ENCODE measurements at regions not wholly inside any gene's neighbourhood (a gene's known extent, or its start where the extent isn't known, plus 50 kb on each side); places are given as distances from the start of the nearest gene placed in this dataset.

- DNase-seq, result no peak
- Histone ChIP-seq H2AFZ (ENCODE audit: low read depth) (no peak overlapping the region), H3K36me3 (replicated peaks in 1 of 2; ENCODE audit: control insufficient read depth in 1 of 2, insufficient read depth in 2 of 2, low read length in 1 of 2) (no peaks in the 10 kb centered on the region), H3K4me3 (ENCODE audit: low read depth in 2 of 2, low read length in 1 of 2) (no peak overlapping the region), H3K27ac (ENCODE audit: low read depth in 2 of 2, low read length in 1 of 2) (no peak overlapping the region), H3K9me3 (no peaks in the 10 kb centered on the region), H4K20me1 (ENCODE audit: insufficient read depth) (no peaks in the 10 kb centered on the region), H3K79me2 (ENCODE audit: insufficient read depth) (no peaks in the 10 kb centered on the region), H3K4me1 (ENCODE audit: control insufficient read depth in 1 of 2, insufficient read depth in 2 of 2, low read depth in 1 of 2, low read length in 1 of 2) (no peaks in the 10 kb centered on the region), H3F3A (replicated peaks; ENCODE audit: insufficient read depth) (no peaks in the 10 kb centered on the region), H3K9me2 (no peaks in the 10 kb centered on the region), H3K4me2 (no peak overlapping the region), H3K9ac (no peak overlapping the region), H3K27me3 (ENCODE audit: insufficient read depth) (no peaks in the 10 kb centered on the region)
- ChIA-PET CTCF (interaction anchor here (1.2 kb wide), 1 partner anchor 34 kb away, joined by 4 read pairs; no protein-coding TSS in a partner anchor), POLR2A (no interaction called here)
- no peak for TF ChIP-seq TEAD4 (IDR thresholded peaks at IDR 0.05; ENCODE audit: borderline replicate concordance, insufficient read depth)
- no peak for TF ChIP-seq GATA2 (CRISPR knock-in tag; IDR thresholded peaks at IDR 0.05)
- 6% methylated on average over 2 of the region's 2 CpGs for WGBS (ENCODE audit: low lambda C conversion rate)
Observed at GRCh38 chr6:19558934-19559333, 278.2 kb upstream of the ID4 start.

- no peaks in the 10 kb centered on the region for H3K79me2 ChIP-seq (ENCODE audit: insufficient read depth)
- no peaks in the 10 kb centered on the region for H4K20me1 ChIP-seq (ENCODE audit: insufficient read depth)
- TF ChIP-seq CTCF (IDR thresholded peaks at IDR 0.05), result no peak
- no peak for TF ChIP-seq MEF2A (IDR thresholded peaks at IDR 0.05; ENCODE audit: borderline replicate concordance, low read depth)
- H3K36me3 ChIP-seq (replicated peaks in 1 of 2; ENCODE audit: control insufficient read depth in 1 of 2, insufficient read depth in 2 of 2, low read length in 1 of 2), result no peaks in the 10 kb centered on the region
- no peaks in the 10 kb centered on the region for H3K9me3 ChIP-seq
- H2AFZ ChIP-seq (ENCODE audit: low read depth), result no peak overlapping the region
- no peak overlapping the region for H3K27ac ChIP-seq (ENCODE audit: low read depth in 2 of 2, low read length in 1 of 2)
- POLR2A ChIA-PET, result no interaction called here
- no peak overlapping the region for H3K9ac ChIP-seq
- CTCF ChIA-PET, result no interaction called here
- H3K27me3 ChIP-seq (ENCODE audit: insufficient read depth), result no peaks in the 10 kb centered on the region
- H3F3A ChIP-seq (replicated peaks; ENCODE audit: insufficient read depth), result no peaks in the 10 kb centered on the region
- H3K9me2 ChIP-seq, result no peaks in the 10 kb centered on the region
- DNase-seq, result no peak
- 0% methylated on average over 1 of the region's 1 CpG for WGBS (ENCODE audit: low lambda C conversion rate)
- no peak overlapping the region for H3K4me3 ChIP-seq (ENCODE audit: low read depth in 2 of 2, low read length in 1 of 2)
- no peak overlapping the region for H3K4me2 ChIP-seq
- no peaks in the 10 kb centered on the region for H3K4me1 ChIP-seq (ENCODE audit: control insufficient read depth in 1 of 2, insufficient read depth in 2 of 2, low read depth in 1 of 2, low read length in 1 of 2)
Observed at GRCh38 chr6:19562468-19562867, 274.7 kb upstream of the ID4 start.

GRCh38 chr6:19569563-19569962, 267.6 kb upstream of the ID4 start:
- H3K27me3 ChIP-seq (ENCODE audit: insufficient read depth), result no peaks in the 10 kb centered on the region; the same call in 1 of the 2 replicates
- TF ChIP-seq FOSL2 (IDR thresholded peaks at IDR 0.05; ENCODE audit: borderline replicate concordance, low read depth) (no peak), TAF1 (IDR thresholded peaks at IDR 0.05; ENCODE audit: borderline replicate concordance, low read depth, low read length) (no peak), REST (IDR thresholded peaks at IDR 0.05; ENCODE audit: low read depth, low read length) (no peak), FOXM1 (IDR thresholded peaks at IDR 0.05; ENCODE audit: low read depth) (no peak), IRF3 (IDR thresholded peaks at IDR 0.05; ENCODE audit: low read depth, low read length) (no peak), POLR2AphosphoS5 (IDR thresholded peaks at IDR 0.05; ENCODE audit: low read depth, low read length) (no peak), CTCF (IDR thresholded peaks at IDR 0.05) (no peak)
- CTCF ChIA-PET, result no interaction called here

More at GRCh38 chr6:19569563-19569962, 267.6 kb upstream of the ID4 start:
- Histone ChIP-seq H3K36me3 (replicated peaks in 1 of 2; ENCODE audit: control insufficient read depth in 1 of 2, insufficient read depth in 2 of 2, low read length in 1 of 2) (no peaks in the 10 kb centered on the region), H3F3A (replicated peaks; ENCODE audit: insufficient read depth) (no peaks in the 10 kb centered on the region), H3K79me2 (ENCODE audit: insufficient read depth) (no peaks in the 10 kb centered on the region), H3K9me3 (no peaks in the 10 kb centered on the region), H3K4me2 (no peak overlapping the region), H3K4me1 (ENCODE audit: control insufficient read depth in 1 of 2, insufficient read depth in 2 of 2, low read depth in 1 of 2, low read length in 1 of 2) (no peaks in the 10 kb centered on the region), H3K27ac (ENCODE audit: low read depth in 2 of 2, low read length in 1 of 2) (no peak overlapping the region), H3K9ac (no peak overlapping the region), H2AFZ (ENCODE audit: low read depth) (no peak overlapping the region), H3K9me2 (no peaks in the 10 kb centered on the region), H4K20me1 (ENCODE audit: insufficient read depth) (no peaks in the 10 kb centered on the region), H3K4me3 (ENCODE audit: low read depth in 2 of 2, low read length in 1 of 2) (no peak overlapping the region)
- 10% methylated on average over 3 of the region's 3 CpGs for WGBS (ENCODE audit: low lambda C conversion rate)
- DNase-seq, result no peak
- POLR2A ChIA-PET, result no interaction called here
